ENCODE measurements at regions not wholly inside any gene's neighbourhood (a gene's known extent, or its start where the extent isn't known, plus 50 kb on each side); places are given as distances from the start of the nearest gene placed in this dataset.

- TF ChIP-seq POLR2AphosphoS5 (IDR thresholded peaks at IDR 0.05; ENCODE audit: low read length) (no peak), ZNF384 (IDR thresholded peaks at IDR 0.05; ENCODE audit: borderline replicate concordance, low read depth, low read length) (no peak), TCF12 (IDR thresholded peaks at IDR 0.05; ENCODE audit: low read depth, low read length) (no peak), NFYB (IDR thresholded peaks at IDR 0.05; ENCODE audit: insufficient read depth, low read depth, low read length) (no peak), PML (IDR thresholded peaks at IDR 0.05; ENCODE audit: low read length) (no peak), TAF1 (IDR thresholded peaks at IDR 0.05; ENCODE audit: borderline replicate concordance, low read depth, low read length) (no peak), POLR2A (IDR thresholded peaks at IDR 0.05; ENCODE audit: low read depth, low read length) (no peak), BACH1 (IDR thresholded peaks at IDR 0.05; ENCODE audit: borderline replicate concordance) (no peak), TARDBP (IDR thresholded peaks at IDR 0.05; ENCODE audit: borderline replicate concordance) (no peak)
- TF ChIP-seq, protein P1, sequence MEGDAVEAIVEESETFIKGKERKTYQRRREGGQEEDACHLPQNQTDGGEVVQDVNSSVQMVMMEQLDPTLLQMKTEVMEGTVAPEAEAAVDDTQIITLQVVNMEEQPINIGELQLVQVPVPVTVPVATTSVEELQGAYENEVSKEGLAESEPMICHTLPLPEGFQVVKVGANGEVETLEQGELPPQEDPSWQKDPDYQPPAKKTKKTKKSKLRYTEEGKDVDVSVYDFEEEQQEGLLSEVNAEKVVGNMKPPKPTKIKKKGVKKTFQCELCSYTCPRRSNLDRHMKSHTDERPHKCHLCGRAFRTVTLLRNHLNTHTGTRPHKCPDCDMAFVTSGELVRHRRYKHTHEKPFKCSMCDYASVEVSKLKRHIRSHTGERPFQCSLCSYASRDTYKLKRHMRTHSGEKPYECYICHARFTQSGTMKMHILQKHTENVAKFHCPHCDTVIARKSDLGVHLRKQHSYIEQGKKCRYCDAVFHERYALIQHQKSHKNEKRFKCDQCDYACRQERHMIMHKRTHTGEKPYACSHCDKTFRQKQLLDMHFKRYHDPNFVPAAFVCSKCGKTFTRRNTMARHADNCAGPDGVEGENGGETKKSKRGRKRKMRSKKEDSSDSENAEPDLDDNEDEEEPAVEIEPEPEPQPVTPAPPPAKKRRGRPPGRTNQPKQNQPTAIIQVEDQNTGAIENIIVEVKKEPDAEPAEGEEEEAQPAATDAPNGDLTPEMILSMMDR (IDR thresholded peaks at IDR 0.05 in 2 of 3, conservative IDR thresholded peaks at IDR 0.05 in 1 of 3; ENCODE audit: control insufficient read depth in 2 of 3, extremely low read depth in 1 of 3, insufficient read depth in 1 of 3, low read depth in 3 of 3, low read length in 3 of 3), result peak in 1 of 3 experiments; percentile 29; a peak in 1 of 6 replicates
- TF ChIP-seq, protein P2, sequence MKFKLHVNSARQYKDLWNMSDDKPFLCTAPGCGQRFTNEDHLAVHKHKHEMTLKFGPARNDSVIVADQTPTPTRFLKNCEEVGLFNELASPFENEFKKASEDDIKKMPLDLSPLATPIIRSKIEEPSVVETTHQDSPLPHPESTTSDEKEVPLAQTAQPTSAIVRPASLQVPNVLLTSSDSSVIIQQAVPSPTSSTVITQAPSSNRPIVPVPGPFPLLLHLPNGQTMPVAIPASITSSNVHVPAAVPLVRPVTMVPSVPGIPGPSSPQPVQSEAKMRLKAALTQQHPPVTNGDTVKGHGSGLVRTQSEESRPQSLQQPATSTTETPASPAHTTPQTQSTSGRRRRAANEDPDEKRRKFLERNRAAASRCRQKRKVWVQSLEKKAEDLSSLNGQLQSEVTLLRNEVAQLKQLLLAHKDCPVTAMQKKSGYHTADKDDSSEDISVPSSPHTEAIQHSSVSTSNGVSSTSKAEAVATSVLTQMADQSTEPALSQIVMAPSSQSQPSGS (IDR thresholded peaks at IDR 0.05; ENCODE audit: low read length), result no peak
Observed at GRCh38 chr14:22320362-22320750, 268.7 kb downstream of the DAD1 start.
